H54 (cell line): ENCODE measurements at regions not wholly inside any gene's neighbourhood (a gene's known extent, or its start where the extent isn't known, plus 50 kb on each side); places are given as distances from the start of the nearest gene placed in this dataset.
"Not testable (repeated sequence)": the region's sequence is repeated elsewhere in the genome, so short reads cannot be mapped to it uniquely, and the experiment has no call there.

Experiments used
- DNase-seq: peaks from one replicate; pipeline ENCODE4 v3.0.0; 2011; ENCODE audit warnings: low spot score, mixed read lengths; ENCODE audit not compliant: insufficient read length
- FAIRE-seq: peaks from 3 replicates; lab custom pipeline; 2011; peaks lifted over from hg19 to GRCh38; lab: Jason Lieb, UNC
- POLR2A ChIP-seq: IDR thresholded peaks from 2 replicates; pipeline ENCODE4 v1.6.1; 2011; ENCODE audit warnings: low read depth, mild to moderate bottlenecking, low read length

DNA sequence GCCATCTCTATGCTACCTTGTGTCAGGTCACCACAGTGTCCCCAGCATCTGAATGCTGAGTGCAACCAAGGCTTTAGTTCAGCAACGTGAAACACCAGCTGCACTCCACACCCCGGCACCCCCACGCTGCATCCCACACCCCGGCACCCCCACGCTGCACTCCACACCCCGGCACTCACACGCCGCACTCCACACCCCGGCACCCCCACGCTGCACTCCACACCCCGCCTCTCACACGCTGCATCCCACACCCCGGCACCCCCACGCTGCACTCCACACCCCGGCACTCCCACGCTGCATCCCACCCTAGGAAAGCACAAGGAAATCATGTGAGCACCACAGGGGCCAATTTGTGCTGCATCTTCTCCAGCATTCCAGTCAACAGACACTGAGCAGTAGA is 199.8 kb upstream of the FRG1 start:
- DNase-seq (no peak), FAIRE-seq (no peak)
- no peak for TF ChIP-seq POLR2A

DNA sequence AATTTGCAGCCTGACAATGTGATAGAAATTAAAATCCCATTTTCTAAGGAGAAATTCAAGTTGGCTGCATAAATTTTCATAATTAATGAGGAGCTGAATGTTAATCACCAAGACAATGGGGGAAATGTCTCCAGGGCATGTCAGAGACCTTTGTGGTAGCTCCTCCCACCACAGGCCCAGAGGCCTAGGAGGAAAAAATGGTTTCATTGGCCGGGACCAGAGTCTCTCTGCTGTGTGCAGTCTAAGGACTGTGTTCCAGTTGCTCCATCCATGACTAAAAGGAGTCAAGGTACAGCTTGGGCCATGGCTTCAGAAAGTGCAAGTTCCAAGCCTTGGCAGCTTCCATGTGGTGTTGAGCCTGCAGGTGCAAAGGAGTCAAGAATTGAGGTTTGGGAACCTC is 187.6 kb upstream of the FRG1 start:
- not testable (repeated sequence) for FAIRE-seq, DNase-seq

DNA sequence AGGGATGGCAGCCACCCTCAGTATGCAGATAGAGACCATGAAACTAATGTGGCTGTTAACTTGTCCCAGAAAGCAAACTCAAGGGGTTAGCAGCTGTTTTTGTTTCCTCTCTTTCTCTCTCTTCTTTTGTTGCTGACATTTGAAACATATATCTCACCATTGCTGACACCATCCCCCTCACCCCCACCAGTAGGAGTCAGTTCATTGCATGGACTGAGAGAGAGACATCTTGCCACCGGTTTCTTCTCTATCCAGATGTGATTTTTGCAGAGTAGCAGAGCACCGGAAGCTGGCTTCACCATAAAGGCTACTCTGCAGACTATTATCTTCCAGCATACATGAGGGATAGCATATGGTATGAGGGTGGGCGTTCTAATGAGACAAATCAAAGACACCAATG is 177.1 kb upstream of the FRG1 start:
- no peak for TF ChIP-seq POLR2A
- no peak for DNase-seq
- FAIRE-seq = no peak

DNA sequence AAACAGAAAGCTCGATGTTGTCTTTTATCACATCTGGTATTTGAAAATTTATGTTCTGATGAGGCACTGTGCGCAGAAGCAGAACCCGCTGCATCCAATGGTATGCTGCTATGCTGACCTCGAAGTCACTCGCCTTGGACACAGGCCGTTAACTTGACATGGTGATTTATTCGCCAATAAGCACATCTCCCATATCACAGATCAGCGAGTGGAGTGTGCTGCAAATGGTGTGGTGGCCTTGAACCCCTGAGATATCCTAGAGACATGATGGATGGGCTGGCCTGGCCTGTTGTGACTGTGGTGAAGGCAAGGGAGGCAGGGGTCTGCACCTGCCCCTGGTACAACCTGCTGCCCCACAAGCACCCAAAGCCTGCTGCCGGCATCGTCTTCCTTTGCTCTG is 175.4 kb upstream of the FRG1 start:
- no peak for DNase-seq
- no peak for FAIRE-seq
- TF ChIP-seq POLR2A = no peak

DNA sequence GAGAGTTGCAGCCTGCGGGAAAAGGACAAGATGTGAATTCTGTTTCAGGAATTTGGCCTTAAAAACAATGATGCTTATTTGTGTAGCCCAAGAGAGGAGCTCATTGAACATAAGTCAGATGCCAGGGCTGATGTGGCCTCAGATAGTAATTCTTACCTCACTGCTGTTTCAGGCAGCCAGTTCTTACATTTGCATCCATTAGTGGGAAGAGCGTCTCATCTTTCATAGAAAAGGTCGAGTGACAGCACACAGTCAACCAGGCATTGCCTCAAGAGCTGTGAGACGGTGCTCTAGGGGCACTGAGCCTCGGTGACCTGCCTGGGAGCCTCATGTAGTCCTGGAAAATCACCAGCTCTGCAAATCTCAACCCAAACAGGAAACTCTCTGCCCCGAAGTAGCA is 174.9 kb upstream of the FRG1 start:
- FAIRE-seq = no peak
- no peak for DNase-seq
- no peak for TF ChIP-seq POLR2A

DNA sequence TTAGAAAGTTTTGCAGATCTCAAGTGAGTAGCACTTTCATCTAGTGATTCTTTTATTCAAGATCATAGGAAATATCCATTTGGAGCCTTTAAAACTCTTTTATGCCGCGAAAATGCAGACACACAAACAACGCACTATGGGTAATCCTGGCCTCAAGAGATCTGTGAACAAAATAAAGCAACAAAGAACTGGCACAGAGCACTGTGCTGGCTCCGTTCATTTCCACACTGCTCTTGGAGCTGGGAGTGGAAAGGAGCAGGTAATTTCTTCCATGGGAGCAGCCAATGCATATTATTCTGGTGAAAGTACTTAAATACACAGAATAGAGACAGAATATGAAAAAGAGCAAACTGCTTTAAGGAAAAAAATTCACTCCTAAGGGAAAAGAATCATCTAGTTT is 172.7 kb upstream of the FRG1 start:
- no peak for FAIRE-seq
- no peak for DNase-seq
- TF ChIP-seq POLR2A = no peak

DNA sequence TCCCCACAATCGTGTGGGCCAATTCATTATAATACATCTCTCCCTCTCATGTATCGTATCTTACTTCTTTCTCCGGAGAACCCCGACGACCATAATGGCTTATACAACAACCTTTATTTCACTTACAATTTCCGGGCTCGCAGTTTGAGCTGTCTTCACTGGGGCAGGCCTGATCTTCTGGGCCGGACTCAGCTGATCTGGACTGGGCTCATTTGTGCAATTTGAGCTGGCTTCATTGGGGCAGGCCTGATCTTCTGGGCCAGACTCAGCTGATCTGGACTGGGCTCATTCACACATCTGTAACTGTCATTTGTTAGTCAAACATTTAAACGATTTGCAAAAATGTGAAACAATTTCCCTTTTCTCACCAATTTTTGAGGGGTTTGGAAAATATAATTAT is 171.5 kb upstream of the FRG1 start:
- TF ChIP-seq POLR2A = no peak
- DNase-seq = no peak
- no peak for FAIRE-seq

DNA sequence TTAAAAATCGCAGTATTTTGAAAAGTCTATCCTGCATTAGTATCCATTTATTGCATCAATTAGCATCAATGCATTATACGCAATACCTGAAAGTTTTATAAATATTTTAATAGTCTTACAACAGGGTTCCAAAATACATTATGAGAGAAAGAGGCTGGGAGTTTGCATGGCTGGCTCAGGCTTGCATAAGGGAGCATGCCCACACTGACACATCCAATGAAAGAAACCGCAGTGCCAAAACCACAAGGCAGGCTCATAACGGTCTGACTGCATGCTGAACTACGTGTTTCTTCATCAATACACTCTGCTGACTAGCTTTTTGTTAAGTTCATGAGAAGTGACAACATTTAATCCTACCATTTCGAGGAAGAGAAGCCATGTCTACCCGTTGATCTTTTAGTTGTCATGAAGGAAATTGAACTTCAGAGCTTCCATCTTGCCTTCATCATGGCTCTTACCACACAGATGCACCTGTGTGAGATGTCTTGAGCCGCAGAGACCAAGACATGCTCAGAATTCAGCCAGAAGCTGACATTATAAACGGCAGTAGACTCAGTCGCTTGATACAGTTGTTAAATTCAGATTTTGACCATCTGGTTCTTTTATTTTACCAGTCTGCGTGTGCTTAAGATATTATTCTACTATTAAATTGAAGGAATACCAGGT is 168.8 kb upstream of the FRG1 start:
- DNase-seq (no peak), FAIRE-seq (no peak)
- no peak for TF ChIP-seq POLR2A

DNA sequence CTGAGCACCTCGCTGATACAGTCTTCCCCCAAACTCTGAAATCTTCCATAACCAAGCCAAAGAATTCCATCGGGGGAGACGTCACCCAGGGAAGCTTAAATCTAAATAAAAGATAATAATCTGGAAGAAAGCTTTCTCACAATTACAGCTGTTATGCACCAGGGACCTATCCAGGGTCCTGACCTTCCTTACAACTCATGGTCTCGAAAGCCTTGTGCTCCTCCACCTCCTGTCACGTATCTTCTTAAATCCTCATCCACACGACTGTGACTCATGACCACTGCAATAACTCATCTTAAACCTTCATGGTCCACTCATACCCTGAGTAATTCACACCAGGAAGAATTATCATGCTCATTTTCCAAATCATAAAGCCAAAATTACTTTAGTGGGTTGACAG is 166.8 kb upstream of the FRG1 start:
- no peak for TF ChIP-seq POLR2A
- DNase-seq = no peak
- no peak for FAIRE-seq

DNA sequence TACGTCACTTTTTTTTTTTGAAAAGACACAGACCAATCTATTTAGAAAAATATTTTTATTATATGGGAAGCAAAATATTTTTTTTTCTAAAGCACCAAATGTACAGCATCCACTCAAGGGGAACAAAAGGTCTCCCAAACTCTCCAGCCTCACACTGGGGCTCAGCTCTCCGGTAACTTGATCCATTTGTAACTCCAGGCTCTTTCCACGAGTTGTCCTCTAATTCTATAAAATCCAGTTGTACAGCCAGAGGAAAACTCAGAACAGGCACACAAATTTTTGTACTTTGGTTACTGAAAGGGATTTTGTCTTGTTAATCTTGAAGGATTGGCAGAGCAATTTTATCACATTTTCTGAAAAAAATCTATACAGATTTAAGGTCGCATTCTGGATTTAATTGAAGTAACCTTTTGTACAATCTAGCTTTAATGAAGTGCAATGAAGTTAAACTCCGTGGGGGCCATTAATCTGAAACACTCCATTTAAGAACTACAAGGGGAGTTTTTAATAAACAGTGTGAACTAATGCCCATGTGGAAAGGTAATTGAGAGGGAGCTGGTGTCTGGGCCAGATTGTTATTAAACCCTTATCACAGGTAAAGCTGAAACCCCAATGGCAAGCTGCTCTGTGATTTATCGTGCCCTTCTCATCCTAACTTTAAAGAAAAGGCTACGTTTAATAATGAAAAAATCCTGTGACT is 161.2 kb upstream of the FRG1 start:
- DNase-seq = no peak
- no peak for FAIRE-seq
- TF ChIP-seq POLR2A = no peak

DNA sequence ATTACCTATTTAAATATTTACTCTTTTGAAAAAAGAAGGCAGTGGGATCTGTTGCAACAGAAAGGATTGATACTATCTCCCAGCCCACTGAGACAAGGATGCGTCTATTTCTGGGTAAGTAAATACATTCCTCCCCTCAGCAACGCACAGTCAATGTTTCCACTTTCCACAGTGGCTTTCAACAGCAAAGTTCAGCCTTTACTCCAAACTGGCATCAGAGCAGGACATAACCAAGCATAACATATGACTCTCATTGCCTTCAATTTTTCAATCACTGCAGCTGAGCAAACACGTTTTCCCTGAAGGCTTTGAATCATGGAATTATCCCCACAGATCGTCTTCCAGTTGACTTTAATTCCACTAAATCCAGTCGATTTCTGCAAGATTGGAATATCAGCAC is 160.3 kb upstream of the FRG1 start:
- no peak for DNase-seq
- TF ChIP-seq POLR2A = no peak
- no peak for FAIRE-seq

DNA sequence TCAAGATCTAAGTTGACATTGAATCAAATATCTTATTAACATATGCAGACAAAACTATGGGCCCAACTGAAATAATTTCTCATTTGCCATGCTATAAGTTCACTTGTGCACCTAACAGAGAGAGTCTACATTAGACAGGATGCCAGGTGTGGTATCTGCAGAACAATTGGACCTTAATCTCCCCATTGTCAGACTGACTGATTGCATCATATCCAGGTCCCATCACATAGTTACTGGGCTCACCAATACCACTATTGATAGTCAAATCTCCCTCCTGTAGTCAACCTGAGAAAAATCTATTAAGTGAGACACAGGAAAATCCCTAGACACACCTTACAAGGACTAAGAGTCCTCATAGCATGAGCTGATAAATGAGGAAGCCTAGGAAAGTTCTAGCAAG is 156.0 kb upstream of the FRG1 start:
- DNase-seq = no peak
- FAIRE-seq = no peak
- no peak for TF ChIP-seq POLR2A

DNA sequence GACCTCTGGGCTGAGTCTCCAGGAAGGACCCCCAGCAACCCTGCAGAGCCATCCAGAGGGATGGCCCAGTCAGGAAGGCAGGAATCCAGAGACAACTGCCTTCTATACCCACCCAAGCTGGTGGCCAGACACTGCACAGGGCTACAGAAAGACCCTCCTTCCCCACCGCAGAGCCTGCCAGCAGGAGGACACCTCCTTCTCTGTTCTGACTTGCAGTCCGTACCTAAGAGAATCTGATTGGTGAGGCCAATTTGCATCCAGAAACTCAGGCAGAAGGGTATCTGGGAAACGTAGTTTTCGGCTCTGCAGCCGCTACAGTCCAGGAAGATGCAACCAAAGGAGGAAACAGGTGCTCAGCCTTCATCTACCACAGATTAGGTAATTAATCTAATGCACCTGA is 155.4 kb upstream of the FRG1 start:
- no peak for TF ChIP-seq POLR2A
- no peak for FAIRE-seq
- DNase-seq = no peak

DNA sequence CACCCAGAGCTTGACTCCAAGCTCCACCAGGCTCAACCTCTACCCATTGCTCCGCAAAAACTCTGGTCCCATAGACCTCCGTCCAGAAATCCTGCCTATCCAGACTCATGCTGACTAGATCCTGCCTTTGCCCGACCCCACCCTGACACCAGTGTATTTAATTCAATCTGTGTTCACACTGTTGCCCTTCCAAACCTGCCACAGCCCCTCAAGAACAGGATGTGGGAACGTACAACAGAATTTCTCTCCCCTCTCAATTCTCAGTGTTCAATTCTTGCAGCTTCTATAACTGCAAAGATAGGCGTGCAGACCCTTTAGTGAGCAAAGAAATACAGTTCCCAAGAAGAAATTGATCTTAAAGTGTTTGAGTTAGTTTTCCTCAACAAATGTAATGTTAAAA is 154.2 kb upstream of the FRG1 start:
- DNase-seq (no peak), FAIRE-seq (no peak)
- TF ChIP-seq POLR2A = no peak
